ENCODE measurements at regions not wholly inside any gene's neighbourhood (a gene's known extent, or its start where the extent isn't known, plus 50 kb on each side); places are given as distances from the start of the nearest gene placed in this dataset.

GRCh38 chr21:39057121-39057520 lies 126.1 kb downstream of the PSMG1 start:
- TF ChIP-seq ZNF366 (tag by site-specific recombination; conservative IDR thresholded peaks at IDR 0.05) (no peak), CTCF (tag by site-specific recombination; IDR thresholded peaks at IDR 0.05) (no peak), KLF1 (tag by site-specific recombination; IDR thresholded peaks at IDR 0.05) (no peak), YY1 (tag by site-specific recombination; IDR thresholded peaks at IDR 0.05) (no peak), ZNF76 (tag by site-specific recombination; IDR thresholded peaks at IDR 0.05; ENCODE audit: borderline replicate concordance, low read depth) (no peak), SETDB1 (IDR thresholded peaks at IDR 0.05; ENCODE audit: insufficient read length, low read length) (no peak), PRDM4 (tag by site-specific recombination; IDR thresholded peaks at IDR 0.05) (no peak), ATF2 (tag by site-specific recombination; IDR thresholded peaks at IDR 0.05; ENCODE audit: low read depth) (no peak), ZNF792 (tag by site-specific recombination; IDR thresholded peaks at IDR 0.05) (no peak)
